ENCODE measurements at regions not wholly inside any gene's neighbourhood (a gene's known extent, or its start where the extent isn't known, plus 50 kb on each side); places are given as distances from the start of the nearest gene placed in this dataset.
"Not testable (repeated sequence)": the region's sequence is repeated elsewhere in the genome, so short reads cannot be mapped to it uniquely, and the experiment has no call there.

- peaks cover 2% of the 10 kb centered on the region for H3K36me3 Mint-ChIP-seq (ENCODE audit: insufficient read depth)
- H3K4me1 Mint-ChIP-seq (ENCODE audit: low read depth): no peaks in the 10 kb centered on the region
- TF ChIP-seq, protein P1, sequence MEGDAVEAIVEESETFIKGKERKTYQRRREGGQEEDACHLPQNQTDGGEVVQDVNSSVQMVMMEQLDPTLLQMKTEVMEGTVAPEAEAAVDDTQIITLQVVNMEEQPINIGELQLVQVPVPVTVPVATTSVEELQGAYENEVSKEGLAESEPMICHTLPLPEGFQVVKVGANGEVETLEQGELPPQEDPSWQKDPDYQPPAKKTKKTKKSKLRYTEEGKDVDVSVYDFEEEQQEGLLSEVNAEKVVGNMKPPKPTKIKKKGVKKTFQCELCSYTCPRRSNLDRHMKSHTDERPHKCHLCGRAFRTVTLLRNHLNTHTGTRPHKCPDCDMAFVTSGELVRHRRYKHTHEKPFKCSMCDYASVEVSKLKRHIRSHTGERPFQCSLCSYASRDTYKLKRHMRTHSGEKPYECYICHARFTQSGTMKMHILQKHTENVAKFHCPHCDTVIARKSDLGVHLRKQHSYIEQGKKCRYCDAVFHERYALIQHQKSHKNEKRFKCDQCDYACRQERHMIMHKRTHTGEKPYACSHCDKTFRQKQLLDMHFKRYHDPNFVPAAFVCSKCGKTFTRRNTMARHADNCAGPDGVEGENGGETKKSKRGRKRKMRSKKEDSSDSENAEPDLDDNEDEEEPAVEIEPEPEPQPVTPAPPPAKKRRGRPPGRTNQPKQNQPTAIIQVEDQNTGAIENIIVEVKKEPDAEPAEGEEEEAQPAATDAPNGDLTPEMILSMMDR (IDR thresholded peaks at IDR 0.05; ENCODE audit: unreplicated experiment): no peak
- DNase-seq (ENCODE audit: low spot score, unreplicated experiment): no peak
- H3K27me3 Mint-ChIP-seq: no peaks in the 10 kb centered on the region
- H3K4me3 Mint-ChIP-seq (ENCODE audit: low read depth): no peak overlapping the region
- no peaks in the 10 kb centered on the region for H3K9me3 Mint-ChIP-seq (ENCODE audit: low read depth)
- no peak overlapping the region for H3K27ac Mint-ChIP-seq
Measured at GRCh38 chr10:28094121-28094520, 95.2 kb upstream of the ODAD2 start.

DNA sequence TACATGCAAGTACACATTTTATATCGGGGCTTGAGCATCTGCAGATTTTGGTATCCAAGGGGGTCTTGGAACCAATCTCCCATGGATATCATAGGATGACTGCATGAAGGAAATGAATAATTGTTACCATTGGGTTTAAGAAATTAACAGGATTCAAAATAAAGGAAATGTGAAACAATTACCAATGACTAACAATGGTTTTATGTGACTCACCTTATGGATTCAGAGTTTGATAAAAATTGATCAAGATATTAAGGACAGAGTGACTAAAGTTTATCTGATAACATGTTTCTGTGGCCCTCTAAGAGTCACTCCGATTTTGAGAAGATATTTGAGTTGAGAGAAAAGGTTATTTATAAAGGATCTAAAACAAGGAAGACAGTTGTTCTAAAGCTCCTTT, 93.0 kb upstream of the ODAD2 start:
- Mint-ChIP-seq H3K4me3 (ENCODE audit: low read depth) (no peak overlapping the region), H3K27me3 (no peaks in the 10 kb centered on the region), H3K9me3 (ENCODE audit: low read depth) (no peaks in the 10 kb centered on the region), H3K27ac (no peak overlapping the region), H3K36me3 (ENCODE audit: insufficient read depth) (peaks cover 15% of the 10 kb centered on the region), H3K4me1 (ENCODE audit: low read depth) (no peaks in the 10 kb centered on the region)
- TF ChIP-seq, protein P1 (IDR thresholded peaks at IDR 0.05; ENCODE audit: unreplicated experiment): no peak
- no peak for DNase-seq (ENCODE audit: low spot score, unreplicated experiment)

DNA sequence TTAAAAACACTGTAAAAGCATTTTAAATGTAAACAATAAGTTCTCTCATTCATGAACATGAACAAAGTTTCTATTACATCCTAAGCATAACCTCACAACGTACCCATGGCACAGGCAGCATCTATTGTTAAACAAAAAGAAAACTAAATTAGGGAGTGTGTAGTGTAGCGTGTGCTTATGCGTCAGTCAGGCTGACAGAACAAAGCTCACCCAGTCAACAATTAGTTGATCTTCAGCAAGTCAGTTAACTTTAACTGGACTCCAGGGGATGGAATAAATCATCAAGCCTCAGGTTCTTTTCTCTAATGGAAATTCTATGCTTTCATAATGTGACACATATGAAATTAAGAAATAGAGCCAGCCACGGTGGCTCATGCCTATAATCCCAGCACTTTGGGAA, 91.6 kb upstream of the ODAD2 start:
- DNase-seq (ENCODE audit: low spot score, unreplicated experiment): no peak
- no peak overlapping the region for H3K4me3 Mint-ChIP-seq (ENCODE audit: low read depth)
- no peaks in the 10 kb centered on the region for H3K27me3 Mint-ChIP-seq
- H3K4me1 Mint-ChIP-seq (ENCODE audit: low read depth): no peaks in the 10 kb centered on the region
- H3K9me3 Mint-ChIP-seq (ENCODE audit: low read depth): peaks cover 4% of the 10 kb centered on the region
- no peak overlapping the region for H3K27ac Mint-ChIP-seq
- TF ChIP-seq, protein P1 (IDR thresholded peaks at IDR 0.05; ENCODE audit: unreplicated experiment): no peak
- peaks cover 26% of the 10 kb centered on the region for H3K36me3 Mint-ChIP-seq (ENCODE audit: insufficient read depth)

- H3K27me3 Mint-ChIP-seq: no peaks in the 10 kb centered on the region
Measured at GRCh38 chr10:28089467-28089866, 90.6 kb upstream of the ODAD2 start.

GRCh38 chr10:28087661-28088351, 88.9 kb upstream of the ODAD2 start:
- H3K4me3 Mint-ChIP-seq (ENCODE audit: low read depth): no peak overlapping the region
- H3K36me3 Mint-ChIP-seq (ENCODE audit: insufficient read depth): peaks cover 31% of the 10 kb centered on the region
- no peak overlapping the region for H3K27ac Mint-ChIP-seq
- H3K9me3 Mint-ChIP-seq (ENCODE audit: low read depth): peaks cover 5% of the 10 kb centered on the region
- TF ChIP-seq, protein P1 (IDR thresholded peaks at IDR 0.05; ENCODE audit: unreplicated experiment): no peak
- no peaks in the 10 kb centered on the region for H3K4me1 Mint-ChIP-seq (ENCODE audit: low read depth)
- H3K27me3 Mint-ChIP-seq: no peaks in the 10 kb centered on the region
- no peak for DNase-seq (ENCODE audit: low spot score, unreplicated experiment)

More at GRCh38 chr10:28089467-28089866, 90.6 kb upstream of the ODAD2 start:
- Mint-ChIP-seq H3K36me3 (ENCODE audit: insufficient read depth) (peaks cover 31% of the 10 kb centered on the region), H3K27ac (no peak overlapping the region), H3K4me1 (ENCODE audit: low read depth) (no peaks in the 10 kb centered on the region), H3K4me3 (ENCODE audit: low read depth) (no peak overlapping the region), H3K9me3 (ENCODE audit: low read depth) (peaks cover 5% of the 10 kb centered on the region)
- DNase-seq (ENCODE audit: low spot score, unreplicated experiment): no peak
- TF ChIP-seq, protein P1 (IDR thresholded peaks at IDR 0.05; ENCODE audit: unreplicated experiment): no peak

DNA sequence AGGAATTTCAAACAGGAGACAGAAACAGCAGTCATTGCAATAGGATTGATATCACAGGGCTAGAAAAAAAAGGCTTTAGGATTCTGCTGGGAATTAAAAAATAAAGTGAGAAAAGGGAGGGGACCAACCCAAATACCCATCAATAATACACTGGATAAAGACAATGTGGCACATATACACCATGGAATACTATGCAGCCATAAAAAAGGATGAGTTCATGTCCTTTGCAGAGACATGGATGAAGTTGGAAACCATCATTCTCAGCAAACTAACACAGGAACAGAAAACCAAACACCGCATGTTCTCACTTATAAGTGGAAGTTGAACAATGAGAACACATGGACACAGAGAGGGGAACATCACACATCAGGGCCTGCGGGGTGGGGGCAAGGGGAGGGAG, 86.9 kb upstream of the ODAD2 start:
- H3K9me3 Mint-ChIP-seq (ENCODE audit: low read depth); H3K4me3 Mint-ChIP-seq (ENCODE audit: low read depth); H3K4me1 Mint-ChIP-seq (ENCODE audit: low read depth); H3K27me3 Mint-ChIP-seq; DNase-seq (ENCODE audit: low spot score, unreplicated experiment); H3K27ac Mint-ChIP-seq: not testable (repeated sequence)
- H3K36me3 Mint-ChIP-seq (ENCODE audit: insufficient read depth): peaks cover 31% of the 10 kb centered on the region

All from progenitor cell of endocrine pancreas (in vitro differentiated cells).